ENCODE measurements at regions not wholly inside any gene's neighbourhood (a gene's known extent, or its start where the extent isn't known, plus 50 kb on each side); places are given as distances from the start of the nearest gene placed in this dataset.
"Not testable (repeated sequence)": the region's sequence is repeated elsewhere in the genome, so short reads cannot be mapped to it uniquely, and the experiment has no call there.

DNA sequence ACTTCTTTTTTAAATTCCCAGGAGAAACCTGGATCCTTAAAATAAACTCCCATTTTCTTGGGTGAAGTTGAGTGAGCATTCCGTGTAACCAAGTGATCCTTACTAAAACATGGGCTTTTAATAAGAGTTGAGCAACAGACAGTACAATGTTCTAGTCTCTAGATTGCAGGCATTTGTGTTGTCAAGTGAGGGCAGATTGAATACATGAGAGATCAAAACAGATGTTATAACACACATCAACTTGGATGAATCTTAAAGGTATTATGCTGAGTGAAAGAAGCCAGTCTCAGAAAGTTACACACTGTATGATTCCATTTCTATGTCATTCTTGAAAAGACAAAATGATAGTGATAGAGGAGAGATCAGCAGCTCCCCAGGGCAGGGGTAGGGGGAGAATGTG is 213.9 kb upstream of the CCDC196 start (continued):
- no peak for TF ChIP-seq EED (IDR thresholded peaks at IDR 0.05; ENCODE audit: low read depth)

DNA sequence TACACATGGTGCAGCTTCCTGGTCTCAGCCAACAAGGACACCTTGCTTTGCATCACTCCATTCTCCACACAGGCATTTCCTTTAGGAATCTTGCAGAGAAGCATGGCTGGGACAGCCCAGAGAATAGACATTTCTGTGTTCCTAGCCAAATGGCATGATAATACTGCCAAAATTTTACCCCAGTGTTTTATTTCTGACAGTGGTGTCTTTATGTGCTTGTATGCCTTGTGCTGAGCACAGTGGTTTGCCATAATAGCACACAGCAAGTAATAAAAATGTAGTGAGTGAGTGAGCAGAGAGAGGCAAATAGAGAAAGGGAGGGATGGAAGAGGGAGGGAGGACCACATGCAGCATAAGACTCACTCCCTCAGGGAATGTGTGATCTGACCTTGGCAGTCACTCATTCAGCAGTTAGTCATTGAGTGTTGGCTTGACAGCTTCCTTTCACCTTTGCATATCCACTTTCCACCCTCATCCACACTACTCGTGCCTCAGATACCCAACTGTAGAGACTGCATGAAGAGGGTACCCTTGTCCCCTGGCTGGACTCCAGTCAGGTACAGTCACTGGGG is 212.8 kb upstream of the CCDC196 start:
- Histone ChIP-seq H3K27me3 (replicated peaks in 1 of 2; ENCODE audit: control insufficient read depth in 2 of 2, insufficient read depth in 2 of 2, low read length in 1 of 2) (no peaks in the 10 kb centered on the region), H3K27ac (ENCODE audit: control insufficient read depth, insufficient read depth) (no peak overlapping the region), H3K4me1 (ENCODE audit: control insufficient read depth, insufficient read depth, low read length) (no peaks in the 10 kb centered on the region), H4K20me1 (ENCODE audit: control insufficient read depth, insufficient read depth) (no peaks in the 10 kb centered on the region), H3K9me3 (replicated peaks; ENCODE audit: control insufficient read depth, insufficient read depth, low read length) (no peaks in the 10 kb centered on the region), H3K36me3 (ENCODE audit: control insufficient read depth in 2 of 2, insufficient read depth in 2 of 2, low read length in 1 of 2) (no peaks in the 10 kb centered on the region), H3K4me3 (no peak overlapping the region), H3K9ac (ENCODE audit: control insufficient read depth, insufficient read depth, low read length) (no peak overlapping the region), H3K4me2 (ENCODE audit: control insufficient read depth, insufficient read depth) (no peak overlapping the region), H3K79me2 (ENCODE audit: control insufficient read depth, insufficient read depth, low read length) (no peaks in the 10 kb centered on the region), H2AFZ (ENCODE audit: control insufficient read depth, low read depth, low read length) (no peak overlapping the region)
- ATAC-seq, result no peak
- ChIA-PET CTCF (no interaction called here), RAD21 (ENCODE audit: unreplicated experiment) (no interaction called here), POLR2A (no interaction called here), SMC1A (ENCODE audit: uncharacterized antibody, unreplicated experiment) (interaction anchor here (0.6 to 1.3 kb wide), 2 partner anchors 20 to 41 kb away, joined by 3 read pairs; no protein-coding TSS in a partner anchor)
- DNase-seq (ENCODE audit: low read depth, low spot score), result no peak
- no TSS peak for BruUV-seq (replicated peaks)
- no peak for TF ChIP-seq HDAC2 (IDR thresholded peaks at IDR 0.05)
- FAIRE-seq, result no peak
- in situ Hi-C loops (cut with MboI), result no loop called here
- WGBS (ENCODE audit: insufficient coverage, insufficient replicate concordance, low lambda C conversion rate, missing lambda C conversion rate), result 0% methylated on average over 1 of the region's 1 CpG
- intact Hi-C loops (cut with micrococcal nuclease; ENCODE audit: unreplicated experiment), result no loop called here

DNA sequence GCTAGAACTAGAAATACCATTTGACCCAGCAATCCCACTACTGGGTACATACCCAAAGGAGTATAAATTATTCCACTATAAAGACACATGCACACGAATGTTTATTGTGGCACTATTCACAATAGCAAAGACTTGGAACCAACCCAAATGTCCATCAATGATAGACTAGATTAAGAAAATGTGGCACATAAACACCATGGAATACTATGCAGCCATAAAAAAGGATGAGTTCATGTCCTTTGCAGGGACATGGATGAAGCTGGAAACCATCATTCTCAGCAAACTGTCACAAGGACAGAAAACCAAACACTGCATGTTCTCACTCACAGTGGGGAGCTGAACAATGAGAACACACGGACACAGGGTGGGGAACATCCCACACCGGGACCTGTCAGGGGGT is 207.8 kb upstream of the CCDC196 start:
- ATAC-seq; H4K20me1 ChIP-seq (ENCODE audit: control insufficient read depth, insufficient read depth); in situ Hi-C loops (cut with MboI); H3K4me2 ChIP-seq (ENCODE audit: control insufficient read depth, insufficient read depth); FAIRE-seq; H3K9ac ChIP-seq (ENCODE audit: control insufficient read depth, insufficient read depth, low read length); H3K36me3 ChIP-seq (ENCODE audit: control insufficient read depth in 2 of 2, insufficient read depth in 2 of 2, low read length in 1 of 2); BruUV-seq (replicated peaks); DNase-seq (ENCODE audit: low read depth, low spot score); H3K27ac ChIP-seq (ENCODE audit: control insufficient read depth, insufficient read depth); intact Hi-C loops (cut with micrococcal nuclease; ENCODE audit: unreplicated experiment); H2AFZ ChIP-seq (ENCODE audit: control insufficient read depth, low read depth, low read length); POLR2A ChIA-PET; RAD21 ChIA-PET (ENCODE audit: unreplicated experiment); SMC1A ChIA-PET (ENCODE audit: uncharacterized antibody, unreplicated experiment); H3K4me3 ChIP-seq; CTCF ChIA-PET; H3K79me2 ChIP-seq (ENCODE audit: control insufficient read depth, insufficient read depth, low read length); H3K27me3 ChIP-seq (replicated peaks in 1 of 2; ENCODE audit: control insufficient read depth in 2 of 2, insufficient read depth in 2 of 2, low read length in 1 of 2); H3K9me3 ChIP-seq (replicated peaks; ENCODE audit: control insufficient read depth, insufficient read depth, low read length); H3K4me1 ChIP-seq (ENCODE audit: control insufficient read depth, insufficient read depth, low read length): not testable (repeated sequence)
- whole genome bisulfite sequencing (ENCODE audit: insufficient coverage, insufficient replicate concordance, low lambda C conversion rate, missing lambda C conversion rate), result 24% methylated on average over 3 of the region's 3 CpGs

Measured in GM12878 (cell line).